ENCODE measurements at regions not wholly inside any gene's neighbourhood (a gene's known extent, or its start where the extent isn't known, plus 50 kb on each side); places are given as distances from the start of the nearest gene placed in this dataset.

DNA sequence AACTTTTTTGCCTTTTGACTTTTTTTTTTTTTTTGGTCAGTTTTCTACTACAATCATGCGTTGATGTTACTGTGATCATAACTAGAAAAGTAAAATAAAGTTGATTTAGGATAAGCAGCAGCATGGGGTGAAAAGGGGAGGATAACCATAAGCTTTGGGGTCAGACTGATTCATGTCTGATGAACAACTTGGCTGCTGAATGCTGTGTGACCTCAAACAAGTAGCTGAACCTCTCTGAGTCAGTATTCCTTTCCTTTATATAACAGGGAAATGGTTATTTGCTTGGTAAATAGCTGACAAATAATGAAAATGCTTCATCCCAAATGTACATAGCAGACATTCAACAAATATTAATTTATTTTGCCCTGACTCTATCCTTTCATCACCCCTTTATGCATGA, 413.0 kb downstream of the VRK1 start:
- TF ChIP-seq PRDM1 (tag by site-specific recombination; IDR thresholded peaks at IDR 0.05): no peak
- no peak for TF ChIP-seq ZNF426 (tag by site-specific recombination; IDR thresholded peaks at IDR 0.05)
- TF ChIP-seq ZNF37A (tag by site-specific recombination; IDR thresholded peaks at IDR 0.05): no peak
- TF ChIP-seq, protein P1, sequence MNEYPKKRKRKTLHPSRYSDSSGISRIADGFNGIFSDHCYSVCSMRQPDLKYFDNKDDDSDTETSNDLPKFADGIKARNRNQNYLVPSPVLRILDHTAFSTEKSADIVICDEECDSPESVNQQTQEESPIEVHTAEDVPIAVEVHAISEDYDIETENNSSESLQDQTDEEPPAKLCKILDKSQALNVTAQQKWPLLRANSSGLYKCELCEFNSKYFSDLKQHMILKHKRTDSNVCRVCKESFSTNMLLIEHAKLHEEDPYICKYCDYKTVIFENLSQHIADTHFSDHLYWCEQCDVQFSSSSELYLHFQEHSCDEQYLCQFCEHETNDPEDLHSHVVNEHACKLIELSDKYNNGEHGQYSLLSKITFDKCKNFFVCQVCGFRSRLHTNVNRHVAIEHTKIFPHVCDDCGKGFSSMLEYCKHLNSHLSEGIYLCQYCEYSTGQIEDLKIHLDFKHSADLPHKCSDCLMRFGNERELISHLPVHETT (tag by site-specific recombination; IDR thresholded peaks at IDR 0.05): no peak
- no peak for TF ChIP-seq RBAK (tag by site-specific recombination; IDR thresholded peaks at IDR 0.05)
- no peak for TF ChIP-seq ZNF324 (tag by site-specific recombination; IDR thresholded peaks at IDR 0.05)
- TF ChIP-seq ZNF2 (tag by site-specific recombination; IDR thresholded peaks at IDR 0.05): no peak
- TF ChIP-seq, protein P2, sequence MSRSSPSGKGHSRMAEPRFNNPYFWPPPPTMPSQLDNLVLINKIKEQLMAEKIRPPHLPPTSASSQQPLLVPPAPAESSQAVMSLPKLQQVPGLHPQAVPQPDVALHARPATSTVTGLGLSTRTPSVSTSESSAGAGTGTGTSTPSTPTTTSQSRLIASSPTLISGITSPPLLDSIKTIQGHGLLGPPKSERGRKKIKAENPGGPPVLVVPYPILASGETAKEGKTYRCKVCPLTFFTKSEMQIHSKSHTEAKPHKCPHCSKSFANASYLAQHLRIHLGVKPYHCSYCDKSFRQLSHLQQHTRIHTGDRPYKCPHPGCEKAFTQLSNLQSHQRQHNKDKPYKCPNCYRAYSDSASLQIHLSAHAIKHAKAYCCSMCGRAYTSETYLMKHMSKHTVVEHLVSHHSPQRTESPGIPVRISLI (tag by site-specific recombination; IDR thresholded peaks at IDR 0.05): no peak
- TF ChIP-seq, protein P3, sequence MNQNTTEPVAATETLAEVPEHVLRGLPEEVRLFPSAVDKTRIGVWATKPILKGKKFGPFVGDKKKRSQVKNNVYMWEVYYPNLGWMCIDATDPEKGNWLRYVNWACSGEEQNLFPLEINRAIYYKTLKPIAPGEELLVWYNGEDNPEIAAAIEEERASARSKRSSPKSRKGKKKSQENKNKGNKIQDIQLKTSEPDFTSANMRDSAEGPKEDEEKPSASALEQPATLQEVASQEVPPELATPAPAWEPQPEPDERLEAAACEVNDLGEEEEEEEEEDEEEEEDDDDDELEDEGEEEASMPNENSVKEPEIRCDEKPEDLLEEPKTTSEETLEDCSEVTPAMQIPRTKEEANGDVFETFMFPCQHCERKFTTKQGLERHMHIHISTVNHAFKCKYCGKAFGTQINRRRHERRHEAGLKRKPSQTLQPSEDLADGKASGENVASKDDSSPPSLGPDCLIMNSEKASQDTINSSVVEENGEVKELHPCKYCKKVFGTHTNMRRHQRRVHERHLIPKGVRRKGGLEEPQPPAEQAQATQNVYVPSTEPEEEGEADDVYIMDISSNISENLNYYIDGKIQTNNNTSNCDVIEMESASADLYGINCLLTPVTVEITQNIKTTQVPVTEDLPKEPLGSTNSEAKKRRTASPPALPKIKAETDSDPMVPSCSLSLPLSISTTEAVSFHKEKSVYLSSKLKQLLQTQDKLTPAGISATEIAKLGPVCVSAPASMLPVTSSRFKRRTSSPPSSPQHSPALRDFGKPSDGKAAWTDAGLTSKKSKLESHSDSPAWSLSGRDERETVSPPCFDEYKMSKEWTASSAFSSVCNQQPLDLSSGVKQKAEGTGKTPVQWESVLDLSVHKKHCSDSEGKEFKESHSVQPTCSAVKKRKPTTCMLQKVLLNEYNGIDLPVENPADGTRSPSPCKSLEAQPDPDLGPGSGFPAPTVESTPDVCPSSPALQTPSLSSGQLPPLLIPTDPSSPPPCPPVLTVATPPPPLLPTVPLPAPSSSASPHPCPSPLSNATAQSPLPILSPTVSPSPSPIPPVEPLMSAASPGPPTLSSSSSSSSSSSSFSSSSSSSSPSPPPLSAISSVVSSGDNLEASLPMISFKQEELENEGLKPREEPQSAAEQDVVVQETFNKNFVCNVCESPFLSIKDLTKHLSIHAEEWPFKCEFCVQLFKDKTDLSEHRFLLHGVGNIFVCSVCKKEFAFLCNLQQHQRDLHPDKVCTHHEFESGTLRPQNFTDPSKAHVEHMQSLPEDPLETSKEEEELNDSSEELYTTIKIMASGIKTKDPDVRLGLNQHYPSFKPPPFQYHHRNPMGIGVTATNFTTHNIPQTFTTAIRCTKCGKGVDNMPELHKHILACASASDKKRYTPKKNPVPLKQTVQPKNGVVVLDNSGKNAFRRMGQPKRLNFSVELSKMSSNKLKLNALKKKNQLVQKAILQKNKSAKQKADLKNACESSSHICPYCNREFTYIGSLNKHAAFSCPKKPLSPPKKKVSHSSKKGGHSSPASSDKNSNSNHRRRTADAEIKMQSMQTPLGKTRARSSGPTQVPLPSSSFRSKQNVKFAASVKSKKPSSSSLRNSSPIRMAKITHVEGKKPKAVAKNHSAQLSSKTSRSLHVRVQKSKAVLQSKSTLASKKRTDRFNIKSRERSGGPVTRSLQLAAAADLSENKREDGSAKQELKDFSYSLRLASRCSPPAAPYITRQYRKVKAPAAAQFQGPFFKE (tag by site-specific recombination; IDR thresholded peaks at IDR 0.05; ENCODE audit: borderline replicate concordance): no peak
- POLR2A ChIA-PET: no interaction called here
- no peak overlapping the region for H3K4me3 ChIP-seq (ENCODE audit: low read depth, low read length)
- H3K27ac ChIP-seq (ENCODE audit: extremely low read depth, low read depth, low read length): no peak overlapping the region
- CTCF ChIA-PET: interaction anchor here (0.5 to 0.7 kb wide), 2 partner anchors 16 to 655 kb away, joined by 3 read pairs; no protein-coding TSS in a partner anchor
- no peaks in the 10 kb centered on the region for H3K4me1 ChIP-seq (ENCODE audit: control insufficient read depth, insufficient read depth, low read length)
- H3K9me3 ChIP-seq (ENCODE audit: control insufficient read depth, insufficient read depth, low read depth, low read length): no peaks in the 10 kb centered on the region
- no peaks in the 10 kb centered on the region for H3K36me3 ChIP-seq (ENCODE audit: control insufficient read depth in 2 of 2, insufficient read depth in 1 of 2, low read length in 2 of 2)

DNA sequence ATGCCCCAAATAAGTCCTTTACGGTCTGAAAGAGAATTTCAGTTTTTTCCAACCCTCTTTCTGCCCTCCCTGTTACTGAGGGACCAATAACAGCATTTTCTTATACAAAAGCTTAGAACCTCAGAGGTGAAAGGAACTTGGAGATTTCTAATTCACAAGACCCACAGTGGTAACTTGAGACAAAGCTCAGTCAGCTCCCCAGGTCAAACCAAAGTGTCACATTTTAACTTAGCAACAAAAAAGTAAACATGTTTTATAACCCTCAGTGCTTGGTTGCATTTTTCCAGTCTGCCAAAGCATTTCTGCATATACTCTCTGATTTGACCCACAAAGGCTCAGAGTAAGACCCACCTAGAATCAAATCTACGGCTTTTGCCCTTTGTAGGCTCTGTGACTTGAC, 415.2 kb downstream of the VRK1 start:
- Histone ChIP-seq H3K36me3 (ENCODE audit: control insufficient read depth in 2 of 2, insufficient read depth in 1 of 2, low read length in 2 of 2) (no peaks in the 10 kb centered on the region), H3K4me1 (ENCODE audit: control insufficient read depth, insufficient read depth, low read length) (no peaks in the 10 kb centered on the region), H3K27ac (ENCODE audit: extremely low read depth, low read depth, low read length) (no peak overlapping the region), H3K4me3 (ENCODE audit: low read depth, low read length) (no peak overlapping the region), H3K9me3 (ENCODE audit: control insufficient read depth, insufficient read depth, low read depth, low read length) (no peaks in the 10 kb centered on the region)
- CTCF ChIA-PET: no interaction called here
- POLR2A ChIA-PET: no interaction called here
- TF ChIP-seq, protein P4, sequence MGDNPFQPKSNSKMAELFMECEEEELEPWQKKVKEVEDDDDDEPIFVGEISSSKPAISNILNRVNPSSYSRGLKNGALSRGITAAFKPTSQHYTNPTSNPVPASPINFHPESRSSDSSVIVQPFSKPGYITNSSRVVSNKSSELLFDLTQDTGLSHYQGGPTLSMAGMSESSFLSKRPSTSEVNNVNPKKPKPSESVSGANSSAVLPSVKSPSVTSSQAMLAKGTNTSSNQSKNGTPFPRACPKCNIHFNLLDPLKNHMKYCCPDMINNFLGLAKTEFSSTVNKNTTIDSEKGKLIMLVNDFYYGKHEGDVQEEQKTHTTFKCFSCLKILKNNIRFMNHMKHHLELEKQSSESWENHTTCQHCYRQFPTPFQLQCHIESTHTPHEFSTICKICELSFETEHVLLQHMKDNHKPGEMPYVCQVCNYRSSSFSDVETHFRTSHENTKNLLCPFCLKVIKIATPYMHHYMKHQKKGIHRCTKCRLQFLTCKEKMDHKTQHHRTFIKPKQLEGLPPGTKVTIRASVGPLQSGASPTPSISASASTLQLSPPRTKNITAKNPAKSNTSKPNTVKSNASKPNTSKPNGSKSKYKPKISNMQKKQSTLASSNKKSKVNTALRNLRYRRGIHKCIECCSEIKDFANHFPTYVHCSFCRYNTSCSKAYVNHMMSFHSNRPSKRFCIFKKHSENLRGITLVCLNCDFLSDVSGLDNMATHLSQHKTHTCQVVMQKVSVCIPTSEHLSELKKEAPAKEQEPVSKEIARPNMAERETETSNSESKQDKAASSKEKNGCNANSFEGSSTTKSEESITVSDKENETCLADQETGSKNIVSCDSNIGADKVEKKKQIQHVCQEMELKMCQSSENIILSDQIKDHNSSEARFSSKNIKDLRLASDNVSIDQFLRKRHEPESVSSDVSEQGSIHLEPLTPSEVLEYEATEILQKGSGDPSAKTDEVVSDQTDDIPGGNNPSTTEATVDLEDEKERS (tag by site-specific recombination; IDR thresholded peaks at IDR 0.05): no peak
- TF ChIP-seq, protein P5, sequence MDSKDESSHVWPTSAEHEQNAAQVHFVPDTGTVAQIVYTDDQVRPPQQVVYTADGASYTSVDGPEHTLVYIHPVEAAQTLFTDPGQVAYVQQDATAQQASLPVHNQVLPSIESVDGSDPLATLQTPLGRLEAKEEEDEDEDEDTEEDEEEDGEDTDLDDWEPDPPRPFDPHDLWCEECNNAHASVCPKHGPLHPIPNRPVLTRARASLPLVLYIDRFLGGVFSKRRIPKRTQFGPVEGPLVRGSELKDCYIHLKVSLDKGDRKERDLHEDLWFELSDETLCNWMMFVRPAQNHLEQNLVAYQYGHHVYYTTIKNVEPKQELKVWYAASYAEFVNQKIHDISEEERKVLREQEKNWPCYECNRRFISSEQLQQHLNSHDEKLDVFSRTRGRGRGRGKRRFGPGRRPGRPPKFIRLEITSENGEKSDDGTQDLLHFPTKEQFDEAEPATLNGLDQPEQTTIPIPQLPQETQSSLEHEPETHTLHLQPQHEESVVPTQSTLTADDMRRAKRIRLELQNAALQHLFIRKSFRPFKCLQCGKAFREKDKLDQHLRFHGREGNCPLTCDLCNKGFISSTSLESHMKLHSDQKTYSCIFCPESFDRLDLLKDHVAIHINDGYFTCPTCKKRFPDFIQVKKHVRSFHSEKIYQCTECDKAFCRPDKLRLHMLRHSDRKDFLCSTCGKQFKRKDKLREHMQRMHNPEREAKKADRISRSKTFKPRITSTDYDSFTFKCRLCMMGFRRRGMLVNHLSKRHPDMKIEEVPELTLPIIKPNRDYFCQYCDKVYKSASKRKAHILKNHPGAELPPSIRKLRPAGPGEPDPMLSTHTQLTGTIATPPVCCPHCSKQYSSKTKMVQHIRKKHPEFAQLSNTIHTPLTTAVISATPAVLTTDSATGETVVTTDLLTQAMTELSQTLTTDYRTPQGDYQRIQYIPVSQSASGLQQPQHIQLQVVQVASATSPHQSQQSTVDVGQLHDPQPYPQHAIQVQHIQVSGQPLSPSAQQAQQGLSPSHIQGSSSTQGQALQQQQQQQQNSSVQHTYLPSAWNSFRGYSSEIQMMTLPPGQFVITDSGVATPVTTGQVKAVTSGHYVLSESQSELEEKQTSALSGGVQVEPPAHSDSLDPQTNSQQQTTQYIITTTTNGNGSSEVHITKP (tag by site-specific recombination; IDR thresholded peaks at IDR 0.05): no peak
- TF ChIP-seq ZNF354C (tag by site-specific recombination; IDR thresholded peaks at IDR 0.05; ENCODE audit: borderline replicate concordance, low read depth) (no peak), ZNF76 (tag by site-specific recombination; IDR thresholded peaks at IDR 0.05; ENCODE audit: borderline replicate concordance, low read depth) (no peak), ZBTB48 (tag by site-specific recombination; IDR thresholded peaks at IDR 0.05) (no peak), ZNF585B (tag by site-specific recombination; IDR thresholded peaks at IDR 0.05) (no peak)
- TF ChIP-seq, protein P6, sequence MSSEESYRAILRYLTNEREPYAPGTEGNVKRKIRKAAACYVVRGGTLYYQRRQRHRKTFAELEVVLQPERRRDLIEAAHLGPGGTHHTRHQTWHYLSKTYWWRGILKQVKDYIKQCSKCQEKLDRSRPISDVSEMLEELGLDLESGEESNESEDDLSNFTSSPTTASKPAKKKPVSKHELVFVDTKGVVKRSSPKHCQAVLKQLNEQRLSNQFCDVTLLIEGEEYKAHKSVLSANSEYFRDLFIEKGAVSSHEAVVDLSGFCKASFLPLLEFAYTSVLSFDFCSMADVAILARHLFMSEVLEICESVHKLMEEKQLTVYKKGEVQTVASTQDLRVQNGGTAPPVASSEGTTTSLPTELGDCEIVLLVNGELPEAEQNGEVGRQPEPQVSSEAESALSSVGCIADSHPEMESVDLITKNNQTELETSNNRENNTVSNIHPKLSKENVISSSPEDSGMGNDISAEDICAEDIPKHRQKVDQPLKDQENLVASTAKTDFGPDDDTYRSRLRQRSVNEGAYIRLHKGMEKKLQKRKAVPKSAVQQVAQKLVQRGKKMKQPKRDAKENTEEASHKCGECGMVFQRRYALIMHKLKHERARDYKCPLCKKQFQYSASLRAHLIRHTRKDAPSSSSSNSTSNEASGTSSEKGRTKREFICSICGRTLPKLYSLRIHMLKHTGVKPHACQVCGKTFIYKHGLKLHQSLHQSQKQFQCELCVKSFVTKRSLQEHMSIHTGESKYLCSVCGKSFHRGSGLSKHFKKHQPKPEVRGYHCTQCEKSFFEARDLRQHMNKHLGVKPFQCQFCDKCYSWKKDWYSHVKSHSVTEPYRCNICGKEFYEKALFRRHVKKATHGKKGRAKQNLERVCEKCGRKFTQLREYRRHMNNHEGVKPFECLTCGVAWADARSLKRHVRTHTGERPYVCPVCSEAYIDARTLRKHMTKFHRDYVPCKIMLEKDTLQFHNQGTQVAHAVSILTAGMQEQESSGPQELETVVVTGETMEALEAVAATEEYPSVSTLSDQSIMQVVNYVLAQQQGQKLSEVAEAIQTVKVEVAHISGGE (tag by site-specific recombination; conservative IDR thresholded peaks at IDR 0.05; ENCODE audit: low read depth): no peak
